ENCODE measurements at regions not wholly inside any gene's neighbourhood (a gene's known extent, or its start where the extent isn't known, plus 50 kb on each side); places are given as distances from the start of the nearest gene placed in this dataset.
"Not testable (repeated sequence)": the region's sequence is repeated elsewhere in the genome, so short reads cannot be mapped to it uniquely, and the experiment has no call there.

DNA sequence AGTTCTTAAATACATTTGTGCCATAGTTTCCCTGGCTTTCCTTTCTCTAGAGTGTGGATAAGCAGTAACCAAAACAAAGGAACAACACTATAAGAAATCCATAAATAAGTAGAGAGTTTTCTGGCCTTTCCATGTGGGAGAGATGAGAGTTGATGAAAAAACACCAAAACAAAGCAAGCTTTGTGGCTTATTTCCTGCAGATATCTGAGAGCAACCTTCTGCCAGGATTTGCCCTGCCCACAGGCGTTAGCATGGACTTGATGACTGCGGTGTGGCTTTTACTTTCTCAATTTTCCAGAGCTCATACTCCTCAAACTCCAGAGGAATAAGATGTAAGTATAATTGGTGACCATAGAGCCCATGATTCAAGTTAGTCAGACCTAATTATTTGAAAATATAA is 194.9 kb downstream of the RAP2B start:
- no peak overlapping the region for H3K27ac ChIP-seq (ENCODE audit: low read depth, low read length)
- no peaks in the 10 kb centered on the region for H3K9me3 ChIP-seq (ENCODE audit: control insufficient read depth in 3 of 3, low read length in 3 of 3)
- no peaks in the 10 kb centered on the region for H3K4me1 ChIP-seq (ENCODE audit: control insufficient read depth in 3 of 3, insufficient read depth in 3 of 3, low read length in 3 of 3)
- H3K4me3 ChIP-seq (ENCODE audit: low read length in 3 of 3), result no peak overlapping the region
- no peaks in the 10 kb centered on the region for H3K27me3 ChIP-seq (ENCODE audit: control insufficient read depth in 3 of 3, insufficient read depth in 3 of 3, low read length in 3 of 3)
- no peaks in the 10 kb centered on the region for H3K36me3 ChIP-seq (ENCODE audit: control insufficient read depth in 3 of 3, insufficient read depth in 3 of 3, low read length in 3 of 3)
- no peak overlapping the region for H3K9ac ChIP-seq (ENCODE audit: low read depth in 1 of 3, low read length in 3 of 3)

DNA sequence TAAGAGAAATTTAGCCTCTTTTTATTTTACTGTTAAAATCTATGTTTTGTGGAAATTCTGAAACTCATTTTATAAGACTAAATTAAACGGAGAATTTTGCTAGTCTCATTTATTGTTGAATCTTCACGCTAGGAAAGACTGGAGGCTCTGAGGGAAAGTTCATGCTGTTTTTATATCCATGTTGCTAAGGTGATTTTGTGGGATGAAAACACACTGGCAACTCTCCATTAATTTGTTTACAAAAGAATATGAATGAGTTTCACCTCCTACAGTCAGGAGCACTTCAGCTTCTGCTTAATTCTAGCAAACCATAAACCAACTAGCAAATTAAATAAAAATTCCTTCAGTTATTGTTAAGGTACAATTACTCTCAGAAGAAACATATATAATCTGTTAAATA is 195.4 kb downstream of the RAP2B start:
- H3K4me1 ChIP-seq (ENCODE audit: control insufficient read depth in 3 of 3, insufficient read depth in 3 of 3, low read length in 3 of 3), result no peaks in the 10 kb centered on the region
- no peak overlapping the region for H3K4me3 ChIP-seq (ENCODE audit: low read length in 3 of 3)
- no peaks in the 10 kb centered on the region for H3K27me3 ChIP-seq (ENCODE audit: control insufficient read depth in 3 of 3, insufficient read depth in 3 of 3, low read length in 3 of 3)
- no peak overlapping the region for H3K9ac ChIP-seq (ENCODE audit: low read depth in 1 of 3, low read length in 3 of 3)
- H3K36me3 ChIP-seq (ENCODE audit: control insufficient read depth in 3 of 3, insufficient read depth in 3 of 3, low read length in 3 of 3), result no peaks in the 10 kb centered on the region
- H3K9me3 ChIP-seq (ENCODE audit: control insufficient read depth in 3 of 3, low read length in 3 of 3), result no peaks in the 10 kb centered on the region
- no peak overlapping the region for H3K27ac ChIP-seq (ENCODE audit: low read depth, low read length)

DNA sequence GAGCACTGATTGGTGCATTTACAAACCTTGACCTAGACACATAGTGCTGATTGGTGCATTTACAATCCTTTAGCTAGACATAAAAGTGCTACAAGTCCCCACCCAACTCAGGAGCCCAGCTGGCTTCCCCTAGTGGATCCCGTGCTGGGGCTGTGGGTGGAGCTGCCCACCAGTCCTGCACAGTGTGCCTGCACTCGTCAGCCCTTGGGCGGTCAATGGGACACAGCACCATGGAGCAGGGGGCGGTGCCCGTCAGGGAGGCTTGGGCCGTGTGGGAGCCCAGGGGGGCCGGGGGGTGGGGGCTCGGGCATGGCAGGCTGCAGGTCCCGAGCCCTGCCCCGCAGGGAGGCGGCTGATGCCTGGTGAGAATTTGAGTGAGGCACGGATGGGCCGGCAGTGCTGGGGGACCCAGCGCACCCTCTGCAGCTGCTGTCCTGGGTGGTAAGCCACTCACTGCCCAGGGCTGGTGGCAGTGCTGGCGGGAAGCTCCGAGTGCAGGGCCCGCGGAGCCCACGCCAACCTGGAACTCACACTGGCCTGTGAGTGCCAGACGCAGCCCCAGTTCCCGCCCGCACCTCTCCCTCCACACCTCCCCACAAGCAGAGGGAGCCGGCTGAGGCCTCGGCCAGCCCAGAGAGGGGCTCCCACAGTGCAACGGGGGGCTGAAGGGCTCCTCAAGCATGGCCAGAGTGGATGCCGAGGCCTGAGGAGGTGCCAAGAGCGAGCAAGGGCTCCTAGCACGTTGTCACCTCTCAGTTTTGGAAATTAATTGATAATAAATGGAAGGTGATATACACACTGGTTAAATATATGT is 207.7 kb downstream of the RAP2B start:
- Histone ChIP-seq H3K36me3 (ENCODE audit: control insufficient read depth in 3 of 3, insufficient read depth in 3 of 3, low read length in 3 of 3) (no peaks in the 10 kb centered on the region), H3K9me3 (ENCODE audit: control insufficient read depth in 3 of 3, low read length in 3 of 3) (no peaks in the 10 kb centered on the region), H3K9ac (ENCODE audit: low read depth in 1 of 3, low read length in 3 of 3) (no peak overlapping the region), H3K4me3 (ENCODE audit: low read length in 3 of 3) (no peak overlapping the region), H3K27ac (ENCODE audit: low read depth, low read length) (no peak overlapping the region), H3K27me3 (ENCODE audit: control insufficient read depth in 3 of 3, insufficient read depth in 3 of 3, low read length in 3 of 3) (no peaks in the 10 kb centered on the region), H3K4me1 (ENCODE audit: control insufficient read depth in 3 of 3, insufficient read depth in 3 of 3, low read length in 3 of 3) (no peaks in the 10 kb centered on the region)

DNA sequence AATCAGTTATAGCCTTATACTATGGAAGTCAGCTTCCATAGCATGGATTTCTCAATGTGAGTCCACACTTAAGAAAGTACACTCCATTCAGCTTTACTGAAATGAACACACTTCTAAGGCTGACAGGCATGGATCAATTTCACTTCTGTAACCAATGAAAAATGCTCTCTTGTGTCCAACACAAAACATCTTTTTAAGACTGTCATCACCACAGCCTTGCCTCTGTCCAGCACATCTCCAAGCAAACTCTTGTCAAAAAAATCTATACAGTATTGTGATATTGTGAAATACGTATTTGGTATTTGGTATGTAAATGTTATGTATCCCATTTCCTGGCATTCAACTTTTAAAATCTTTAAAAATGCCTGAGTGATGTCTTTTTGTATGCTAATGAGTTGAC is 208.7 kb downstream of the RAP2B start:
- no peak overlapping the region for H3K27ac ChIP-seq (ENCODE audit: low read depth, low read length)
- no peaks in the 10 kb centered on the region for H3K9me3 ChIP-seq (ENCODE audit: control insufficient read depth in 3 of 3, low read length in 3 of 3)
- H3K27me3 ChIP-seq (ENCODE audit: control insufficient read depth in 3 of 3, insufficient read depth in 3 of 3, low read length in 3 of 3), result no peaks in the 10 kb centered on the region
- H3K9ac ChIP-seq (ENCODE audit: low read depth in 1 of 3, low read length in 3 of 3), result no peak overlapping the region
- H3K36me3 ChIP-seq (ENCODE audit: control insufficient read depth in 3 of 3, insufficient read depth in 3 of 3, low read length in 3 of 3), result no peaks in the 10 kb centered on the region
- no peak overlapping the region for H3K4me3 ChIP-seq (ENCODE audit: low read length in 3 of 3)
- no peaks in the 10 kb centered on the region for H3K4me1 ChIP-seq (ENCODE audit: control insufficient read depth in 3 of 3, insufficient read depth in 3 of 3, low read length in 3 of 3)

DNA sequence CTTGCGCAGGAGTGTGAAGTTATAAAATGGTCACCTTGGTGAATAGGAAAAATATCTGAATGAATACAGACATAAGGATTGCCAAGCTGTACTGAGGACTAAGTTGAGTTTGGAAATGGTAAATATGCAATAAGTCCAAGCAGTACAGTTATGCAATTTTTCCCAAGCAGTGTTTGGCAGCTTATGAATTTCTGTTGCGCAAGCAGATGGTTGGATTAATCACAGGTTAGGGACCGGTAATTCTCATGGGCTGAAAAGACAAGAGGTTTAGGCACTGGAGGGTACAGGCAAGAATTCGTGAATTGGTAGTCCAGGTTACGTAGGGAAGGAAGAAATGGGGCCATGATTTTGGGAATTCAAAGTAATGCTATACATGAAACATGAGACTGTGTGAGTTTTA is 210.3 kb downstream of the RAP2B start:
- Histone ChIP-seq H3K4me1 (ENCODE audit: control insufficient read depth in 3 of 3, insufficient read depth in 3 of 3, low read length in 3 of 3) (no peaks in the 10 kb centered on the region), H3K4me3 (ENCODE audit: low read length in 3 of 3) (no peak overlapping the region), H3K27me3 (ENCODE audit: control insufficient read depth in 3 of 3, insufficient read depth in 3 of 3, low read length in 3 of 3) (no peaks in the 10 kb centered on the region), H3K9ac (ENCODE audit: low read depth in 1 of 3, low read length in 3 of 3) (no peak overlapping the region), H3K27ac (ENCODE audit: low read depth, low read length) (no peak overlapping the region), H3K36me3 (ENCODE audit: control insufficient read depth in 3 of 3, insufficient read depth in 3 of 3, low read length in 3 of 3) (no peaks in the 10 kb centered on the region), H3K9me3 (ENCODE audit: control insufficient read depth in 3 of 3, low read length in 3 of 3) (no peaks in the 10 kb centered on the region)

DNA sequence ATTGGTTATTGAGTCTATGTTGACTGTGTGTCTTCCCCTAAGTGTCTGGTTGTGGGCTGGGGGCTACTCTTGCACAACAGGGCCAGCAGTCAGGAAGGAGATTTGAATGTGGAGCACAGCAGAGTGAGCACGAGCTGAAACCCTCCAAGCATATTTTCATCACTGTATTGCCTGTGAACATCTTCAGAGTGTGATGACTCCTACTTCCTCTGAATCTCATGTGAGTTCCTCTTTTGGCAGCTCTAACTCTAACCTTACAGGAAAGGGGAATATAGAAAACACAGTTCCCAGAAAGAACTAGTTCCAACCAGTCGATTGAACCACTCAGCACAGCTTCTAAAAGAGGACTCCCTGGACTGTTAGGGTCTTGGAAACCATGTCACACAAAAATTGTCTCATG is 211.6 kb downstream of the RAP2B start:
- H3K9me3 ChIP-seq (ENCODE audit: control insufficient read depth in 3 of 3, low read length in 3 of 3), result no peaks in the 10 kb centered on the region
- no peaks in the 10 kb centered on the region for H3K36me3 ChIP-seq (ENCODE audit: control insufficient read depth in 3 of 3, insufficient read depth in 3 of 3, low read length in 3 of 3)
- H3K4me1 ChIP-seq (ENCODE audit: control insufficient read depth in 3 of 3, insufficient read depth in 3 of 3, low read length in 3 of 3), result no peaks in the 10 kb centered on the region
- H3K27ac ChIP-seq (ENCODE audit: low read depth, low read length), result peak overlapping the region; percentile 5
- H3K4me3 ChIP-seq (ENCODE audit: low read length in 3 of 3), result no peak overlapping the region
- no peak overlapping the region for H3K9ac ChIP-seq (ENCODE audit: low read depth in 1 of 3, low read length in 3 of 3)
- no peaks in the 10 kb centered on the region for H3K27me3 ChIP-seq (ENCODE audit: control insufficient read depth in 3 of 3, insufficient read depth in 3 of 3, low read length in 3 of 3)

DNA sequence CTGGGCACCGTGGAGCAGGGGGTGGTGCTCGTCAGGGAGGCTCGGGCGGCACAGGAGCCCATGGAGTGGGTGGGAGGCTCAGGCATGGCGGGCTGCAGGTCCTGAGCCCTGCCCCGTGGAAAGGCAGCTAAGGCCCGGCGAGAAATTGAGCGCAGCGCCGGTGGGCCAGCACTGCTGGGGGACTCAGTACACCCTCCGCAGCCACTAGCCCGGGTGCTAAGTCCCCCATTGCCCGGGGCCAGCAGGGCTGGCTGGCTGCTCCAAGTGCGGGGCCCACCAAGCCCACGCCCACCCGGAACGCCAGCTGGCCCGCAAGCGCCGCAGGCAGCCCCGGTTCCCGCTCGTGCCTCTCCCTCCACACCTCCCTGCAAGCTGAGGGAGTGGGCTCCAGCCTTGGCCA is 216.3 kb downstream of the RAP2B start:
- not testable (repeated sequence) for H3K9ac ChIP-seq (ENCODE audit: low read depth in 1 of 3, low read length in 3 of 3); H3K36me3 ChIP-seq (ENCODE audit: control insufficient read depth in 3 of 3, insufficient read depth in 3 of 3, low read length in 3 of 3); H3K9me3 ChIP-seq (ENCODE audit: control insufficient read depth in 3 of 3, low read length in 3 of 3); H3K4me3 ChIP-seq (ENCODE audit: low read length in 3 of 3); H3K27ac ChIP-seq (ENCODE audit: low read depth, low read length); H3K4me1 ChIP-seq (ENCODE audit: control insufficient read depth in 3 of 3, insufficient read depth in 3 of 3, low read length in 3 of 3); H3K27me3 ChIP-seq (ENCODE audit: control insufficient read depth in 3 of 3, insufficient read depth in 3 of 3, low read length in 3 of 3)

DNA sequence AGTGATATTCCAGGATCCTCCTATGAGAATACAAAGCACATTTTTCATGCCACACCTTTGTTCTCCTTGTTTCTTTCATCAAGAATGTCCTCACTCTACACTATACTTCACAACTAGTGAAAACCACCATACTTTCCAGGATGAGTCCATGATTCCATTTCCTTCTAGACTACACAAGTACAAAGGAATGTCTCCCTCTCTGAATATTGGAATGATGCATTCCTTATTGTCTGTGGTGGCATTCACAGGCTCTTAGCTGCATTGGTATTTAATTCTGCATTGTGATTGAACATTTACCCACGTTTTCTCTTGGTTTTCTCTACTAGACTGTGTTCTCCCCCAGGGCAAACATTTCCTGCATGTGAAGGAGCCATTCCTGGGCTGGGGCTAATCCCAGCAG is 217.5 kb downstream of the RAP2B start:
- no peaks in the 10 kb centered on the region for H3K4me1 ChIP-seq (ENCODE audit: control insufficient read depth in 3 of 3, insufficient read depth in 3 of 3, low read length in 3 of 3)
- no peak overlapping the region for H3K27ac ChIP-seq (ENCODE audit: low read depth, low read length)
- no peaks in the 10 kb centered on the region for H3K9me3 ChIP-seq (ENCODE audit: control insufficient read depth in 3 of 3, low read length in 3 of 3)
- H3K27me3 ChIP-seq (ENCODE audit: control insufficient read depth in 3 of 3, insufficient read depth in 3 of 3, low read length in 3 of 3), result no peaks in the 10 kb centered on the region
- no peak overlapping the region for H3K4me3 ChIP-seq (ENCODE audit: low read length in 3 of 3)
- H3K9ac ChIP-seq (ENCODE audit: low read depth in 1 of 3, low read length in 3 of 3), result no peak overlapping the region
- no peaks in the 10 kb centered on the region for H3K36me3 ChIP-seq (ENCODE audit: control insufficient read depth in 3 of 3, insufficient read depth in 3 of 3, low read length in 3 of 3)

DNA sequence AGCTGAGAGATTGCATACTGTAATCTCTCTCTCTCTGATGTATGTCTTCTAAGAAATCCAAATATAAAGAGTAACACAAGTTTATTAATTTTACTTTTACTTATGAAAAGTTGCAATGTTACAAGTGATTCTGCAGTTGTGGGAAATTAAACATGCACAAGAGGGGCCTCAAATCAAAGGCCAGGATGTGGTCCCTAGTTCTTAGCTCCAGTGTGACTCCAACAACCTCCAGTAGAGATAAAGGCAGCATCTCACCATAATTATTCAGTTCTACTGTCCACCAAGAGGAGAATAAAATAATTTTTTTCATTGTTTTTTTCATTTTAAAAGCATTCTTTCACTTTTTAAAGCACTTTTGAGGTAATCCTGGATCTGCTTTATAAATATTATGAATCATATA is 223.3 kb downstream of the RAP2B start:
- Histone ChIP-seq H3K36me3 (ENCODE audit: control insufficient read depth in 3 of 3, insufficient read depth in 3 of 3, low read length in 3 of 3) (no peaks in the 10 kb centered on the region), H3K9me3 (ENCODE audit: control insufficient read depth in 3 of 3, low read length in 3 of 3) (no peaks in the 10 kb centered on the region), H3K27ac (ENCODE audit: low read depth, low read length) (no peak overlapping the region), H3K4me3 (ENCODE audit: low read length in 3 of 3) (no peak overlapping the region), H3K27me3 (ENCODE audit: control insufficient read depth in 3 of 3, insufficient read depth in 3 of 3, low read length in 3 of 3) (no peaks in the 10 kb centered on the region), H3K4me1 (ENCODE audit: control insufficient read depth in 3 of 3, insufficient read depth in 3 of 3, low read length in 3 of 3) (no peaks in the 10 kb centered on the region), H3K9ac (ENCODE audit: low read depth in 1 of 3, low read length in 3 of 3) (no peak overlapping the region)

DNA sequence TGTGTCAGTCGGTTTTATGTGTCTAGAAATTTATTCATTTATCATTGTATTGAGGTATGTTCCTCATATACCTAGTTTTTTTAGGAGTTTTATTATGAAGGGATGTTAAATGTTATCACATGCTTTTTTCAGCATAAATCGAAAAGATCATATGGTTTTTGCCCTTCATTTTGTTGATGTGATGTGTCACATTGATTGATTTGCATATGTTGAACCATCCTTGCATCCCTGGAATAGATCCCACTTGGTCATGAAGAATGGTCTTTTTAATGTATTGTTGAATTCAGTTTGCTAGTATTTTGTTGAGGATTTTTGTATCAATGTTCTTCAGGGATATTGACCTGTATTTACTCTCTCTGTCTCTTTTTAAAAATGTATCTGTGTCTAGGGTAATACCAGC is 230.3 kb downstream of the RAP2B start:
- Histone ChIP-seq H3K4me3 (ENCODE audit: low read length in 3 of 3) (no peak overlapping the region), H3K4me1 (ENCODE audit: control insufficient read depth in 3 of 3, insufficient read depth in 3 of 3, low read length in 3 of 3) (no peaks in the 10 kb centered on the region), H3K27ac (ENCODE audit: low read depth, low read length) (no peak overlapping the region), H3K9me3 (ENCODE audit: control insufficient read depth in 3 of 3, low read length in 3 of 3) (peaks cover 0 to 3% (median 0%) of the 10 kb centered on the region in 3 donors), H3K27me3 (ENCODE audit: control insufficient read depth in 3 of 3, insufficient read depth in 3 of 3, low read length in 3 of 3) (no peaks in the 10 kb centered on the region), H3K9ac (ENCODE audit: low read depth in 1 of 3, low read length in 3 of 3) (no peak overlapping the region), H3K36me3 (ENCODE audit: control insufficient read depth in 3 of 3, insufficient read depth in 3 of 3, low read length in 3 of 3) (no peaks in the 10 kb centered on the region)
